Skeletal muscle cell (primary cell): ENCODE measurements at regions not wholly inside any gene's neighbourhood (a gene's known extent, or its start where the extent isn't known, plus 50 kb on each side); places are given as distances from the start of the nearest gene placed in this dataset.

Source experiments
- DNase-seq: peaks from one replicate; pipeline ENCODE4 v3.0.0-alpha.2; 2010; ENCODE audit warnings: low read depth
- H3K4me3 ChIP-seq: 2 replicates; pipeline ENCODE4 v1.5.1; 2011; ENCODE audit warnings: low read depth, mild to moderate bottlenecking, control low read depth, low read length, moderate library complexity

- peak; percentile 1 for DNase-seq
- peak overlapping the region; percentile 16 for H3K4me3 ChIP-seq
These were observed 159.2 kb upstream of the SLCO3A1 start for GRCh38 chr15:91694131-91694830.

- DNase-seq = peak; percentile 18
- peak overlapping the region; percentile 16 for H3K4me3 ChIP-seq
These were observed 158.7 kb upstream of the SLCO3A1 start for GRCh38 chr15:91694831-91695210.

GRCh38 chr15:91695799-91696198 lies 157.7 kb upstream of the SLCO3A1 start:
- DNase-seq = no peak
- no peak overlapping the region for H3K4me3 ChIP-seq

GRCh38 chr15:91696981-91697380 lies 156.5 kb upstream of the SLCO3A1 start:
- H3K4me3 ChIP-seq = no peak overlapping the region
- DNase-seq = no peak

GRCh38 chr15:91698241-91698640 lies 155.3 kb upstream of the SLCO3A1 start:
- DNase-seq = no peak
- H3K4me3 ChIP-seq = no peak overlapping the region

- no peak for DNase-seq
- no peak overlapping the region for H3K4me3 ChIP-seq
These were observed 153.8 kb upstream of the SLCO3A1 start for GRCh38 chr15:91699741-91700140.

GRCh38 chr15:91703274-91703673 lies 150.2 kb upstream of the SLCO3A1 start:
- no peak for DNase-seq
- H3K4me3 ChIP-seq = no peak overlapping the region

- DNase-seq = no peak
These were observed 149.2 kb upstream of the SLCO3A1 start for GRCh38 chr15:91704343-91704742.

GRCh38 chr15:91706322-91707032 lies 147.0 kb upstream of the SLCO3A1 start:
- DNase-seq = peak; percentile 2
- no peak overlapping the region for H3K4me3 ChIP-seq

More at GRCh38 chr15:91704343-91704742, 149.2 kb upstream of the SLCO3A1 start:
- H3K4me3 ChIP-seq = no peak overlapping the region

- H3K4me3 ChIP-seq = no peak overlapping the region
- DNase-seq = no peak
These were observed 143.3 kb upstream of the SLCO3A1 start for GRCh38 chr15:91710080-91710698.

GRCh38 chr15:91711384-91712033 lies 142.0 kb upstream of the SLCO3A1 start:
- DNase-seq = no peak
- H3K4me3 ChIP-seq = no peak overlapping the region

GRCh38 chr15:91712286-91712685 lies 141.2 kb upstream of the SLCO3A1 start:
- H3K4me3 ChIP-seq = no peak overlapping the region
- no peak for DNase-seq

GRCh38 chr15:91716536-91716935 lies 137.0 kb upstream of the SLCO3A1 start:
- no peak overlapping the region for H3K4me3 ChIP-seq
- no peak for DNase-seq

GRCh38 chr15:91717811-91718210 lies 135.7 kb upstream of the SLCO3A1 start:
- no peak for DNase-seq
- no peak overlapping the region for H3K4me3 ChIP-seq

GRCh38 chr15:91723959-91724358 lies 129.5 kb upstream of the SLCO3A1 start:
- no peak for DNase-seq
- no peak overlapping the region for H3K4me3 ChIP-seq

GRCh38 chr15:91733661-91734060 lies 119.8 kb upstream of the SLCO3A1 start:
- H3K4me3 ChIP-seq = no peak overlapping the region
- DNase-seq = no peak

GRCh38 chr15:91737151-91737818 lies 116.2 kb upstream of the SLCO3A1 start:
- no peak overlapping the region for H3K4me3 ChIP-seq
- DNase-seq = no peak

- H3K4me3 ChIP-seq = no peak overlapping the region
- no peak for DNase-seq
These were observed 111.5 kb upstream of the SLCO3A1 start for GRCh38 chr15:91741986-91742385.

GRCh38 chr15:91751611-91752010 lies 101.9 kb upstream of the SLCO3A1 start:
- DNase-seq = no peak
- H3K4me3 ChIP-seq = no peak overlapping the region
